HG03378 (cell line): ENCODE measurements at regions not wholly inside any gene's neighbourhood (a gene's known extent, or its start where the extent isn't known, plus 50 kb on each side); places are given as distances from the start of the nearest gene placed in this dataset.

Experiments used
- ATAC-seq: cut with Tn5 transposase; IDR thresholded peaks from one replicate; pipeline ENCODE4 v1.9.1; 2021; ENCODE audit warnings: mild to moderate bottlenecking, moderate library complexity; ENCODE audit not compliant: unreplicated experiment

DNA sequence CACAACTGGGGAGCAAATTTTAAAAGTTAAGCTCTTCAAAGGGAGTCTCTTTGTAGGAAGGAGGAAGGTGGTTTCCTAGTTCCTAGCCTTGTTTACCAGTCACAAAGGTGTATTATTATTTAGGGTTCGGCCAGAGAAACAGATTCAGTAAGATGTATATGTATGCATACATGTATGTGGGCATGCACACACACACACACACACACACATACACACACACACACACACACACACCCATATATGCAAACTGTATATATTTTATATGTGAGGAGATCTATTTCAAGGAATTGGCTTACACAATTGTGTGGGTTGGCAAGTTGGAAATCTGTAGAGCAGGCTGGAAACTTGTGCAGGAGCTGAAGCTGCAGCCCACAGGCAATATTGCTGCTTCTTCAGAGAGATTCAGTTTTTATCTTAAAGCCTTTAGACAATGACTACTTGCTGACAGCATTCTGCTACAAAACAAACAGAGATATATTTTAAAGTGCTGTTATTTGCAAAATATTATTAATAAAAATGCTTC is 75.3 kb upstream of the DNAH5 start:
- no peak for ATAC-seq

GRCh38 chr5:14017904-14018303 is 73.4 kb upstream of the DNAH5 start:
- no peak for ATAC-seq

- ATAC-seq: no peak
Observed at GRCh38 chr5:14016549-14016948, 72.1 kb upstream of the DNAH5 start.

DNA sequence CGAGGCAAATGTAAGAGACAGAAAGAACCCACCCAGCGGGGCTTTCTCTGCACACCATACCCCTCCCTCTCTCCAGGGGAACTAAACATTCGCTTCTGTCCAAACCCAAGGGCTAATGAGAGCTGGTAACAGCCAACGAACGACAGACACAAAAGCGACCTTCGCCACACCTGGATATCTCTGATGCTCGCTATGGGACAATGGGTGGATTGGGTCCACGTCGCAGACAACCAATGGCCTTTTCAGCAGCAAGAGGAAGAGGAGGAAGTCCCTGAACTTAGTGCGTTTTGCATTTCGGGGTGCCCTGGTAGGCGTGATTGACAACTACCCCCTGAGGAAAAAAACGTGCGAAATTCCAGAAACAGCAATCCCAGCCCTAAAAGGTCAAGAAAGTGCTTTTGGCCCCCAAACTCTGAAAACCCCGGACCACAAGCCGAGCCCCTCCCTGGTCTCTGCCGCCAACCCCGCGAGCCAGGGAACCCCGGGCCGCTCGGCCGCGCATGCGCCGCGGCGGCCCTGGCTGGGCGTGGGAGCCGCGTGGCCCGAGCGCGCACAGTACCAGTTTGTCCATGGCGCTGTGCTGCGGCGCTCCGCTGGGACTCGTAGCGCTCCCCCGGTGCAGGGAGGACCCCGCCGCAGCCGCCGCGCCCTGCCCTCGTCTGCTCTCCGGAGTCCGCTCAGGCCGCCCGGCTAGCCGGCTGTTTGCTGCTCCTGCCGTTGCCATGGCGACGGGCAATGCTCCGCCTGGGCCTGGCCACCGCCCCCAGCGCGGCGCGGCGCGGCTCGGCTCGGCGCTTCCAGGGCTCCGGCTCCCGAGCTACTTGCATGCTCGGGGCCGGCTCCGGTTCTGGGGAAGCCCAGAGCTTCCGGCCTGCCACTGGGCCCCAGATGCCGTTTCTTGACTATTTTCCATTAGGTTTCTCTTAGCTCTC is 66.9 kb upstream of the DNAH5 start:
- peak; percentile 86 for ATAC-seq

- no peak for ATAC-seq
Observed at GRCh38 chr5:14009575-14009974, 65.1 kb upstream of the DNAH5 start.

DNA sequence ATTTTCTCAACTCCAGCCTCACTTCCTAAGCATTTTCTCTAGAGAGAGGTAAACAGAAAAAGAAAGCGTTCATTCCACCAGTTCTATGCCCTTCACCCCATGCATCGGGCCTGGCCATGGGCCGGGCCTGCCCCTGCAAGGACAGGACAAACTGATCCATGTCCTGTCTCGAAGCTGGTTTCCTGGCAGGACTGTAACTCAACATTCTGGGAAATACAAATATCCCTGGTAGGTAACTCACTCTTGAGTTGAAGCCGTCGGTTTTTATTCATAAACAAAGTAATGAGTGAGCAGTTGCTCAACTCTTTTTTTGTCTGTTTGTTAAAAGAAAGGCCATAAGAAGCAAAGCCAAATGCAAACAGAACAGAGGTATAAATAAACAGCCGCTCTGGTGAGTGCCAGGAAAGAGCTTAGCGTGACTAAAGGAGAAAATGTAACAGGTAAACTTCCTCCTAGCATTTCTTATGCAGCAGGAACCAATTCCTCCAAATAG is 64.4 kb upstream of the DNAH5 start:
- ATAC-seq: no peak

GRCh38 chr5:14006823-14007520 is 62.5 kb upstream of the DNAH5 start:
- no peak for ATAC-seq

DNA sequence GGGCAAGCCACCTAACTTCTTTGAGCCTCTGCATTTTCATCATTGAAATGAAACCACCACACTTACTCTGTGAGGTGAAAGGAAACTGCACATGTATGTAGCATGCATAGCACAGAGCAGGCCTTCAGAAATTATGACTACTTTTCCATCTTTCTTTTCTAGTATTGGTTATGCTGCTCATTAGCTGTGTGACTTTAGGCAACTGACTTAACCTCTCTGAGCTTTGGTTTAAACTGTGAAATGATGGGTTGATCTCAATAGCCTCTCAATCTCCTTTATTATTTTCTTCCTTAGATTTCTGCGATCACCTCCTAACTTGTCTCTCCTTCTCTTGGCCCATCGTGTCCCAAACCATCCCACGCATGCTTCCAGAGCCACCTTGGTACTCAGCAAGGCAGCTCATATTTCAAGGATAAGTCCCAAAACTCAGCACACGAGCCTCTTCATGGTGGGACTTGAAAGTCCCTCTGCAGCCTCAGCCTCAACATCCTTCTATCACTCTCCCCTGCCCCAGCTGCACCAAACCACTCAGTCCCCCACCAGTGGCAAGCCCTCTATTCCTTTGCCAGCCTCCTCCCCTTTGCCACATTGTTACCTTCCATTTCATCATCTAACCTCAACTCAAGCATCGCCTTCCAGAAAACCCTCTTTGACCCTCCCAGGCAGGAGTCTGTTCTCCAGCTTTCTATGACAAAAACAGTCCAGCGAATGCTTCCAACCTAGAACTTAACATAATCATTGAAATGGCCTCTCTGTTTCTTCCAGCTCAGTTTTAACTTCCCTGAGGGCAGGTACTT is 60.3 kb upstream of the DNAH5 start:
- no peak for ATAC-seq

DNA sequence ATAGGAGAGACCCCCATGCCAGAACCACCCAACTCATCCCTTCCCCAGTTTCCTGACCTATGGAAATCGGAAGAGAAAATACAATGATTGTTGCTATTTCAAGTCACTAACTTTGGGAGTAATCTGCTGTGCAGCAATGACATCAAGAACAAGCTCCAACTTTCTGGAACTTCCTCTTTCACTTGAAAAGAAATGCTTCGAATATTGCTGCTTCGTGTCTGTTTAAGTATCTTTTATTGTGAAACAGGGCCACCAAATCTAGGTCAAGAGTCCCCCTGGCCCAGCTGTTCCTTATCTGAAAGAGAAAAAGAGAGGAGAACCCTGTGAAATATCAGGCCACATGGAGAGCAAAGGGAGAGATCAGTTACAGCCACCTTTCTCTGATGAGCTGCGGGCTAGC is 59.4 kb upstream of the DNAH5 start:
- ATAC-seq: no peak

DNA sequence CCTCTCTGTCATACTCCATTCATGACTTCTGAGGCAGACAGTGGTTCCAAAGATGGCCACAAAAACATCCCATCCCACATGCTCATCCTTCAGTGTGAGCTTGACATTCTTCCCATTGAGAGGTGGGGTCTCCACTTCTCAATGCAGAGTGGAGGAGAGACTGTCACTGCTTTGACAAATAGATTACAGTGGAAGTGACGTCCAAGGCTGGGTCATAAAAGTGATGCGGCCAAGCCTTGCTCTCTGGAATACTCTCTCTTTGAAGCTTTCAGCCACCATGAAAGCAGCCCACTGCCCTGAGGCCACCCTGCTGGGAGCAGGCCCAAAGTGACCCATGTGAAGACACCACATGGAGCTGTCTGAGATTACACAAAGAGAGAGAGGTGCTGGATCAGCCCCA is 59.0 kb upstream of the DNAH5 start:
- no peak for ATAC-seq

DNA sequence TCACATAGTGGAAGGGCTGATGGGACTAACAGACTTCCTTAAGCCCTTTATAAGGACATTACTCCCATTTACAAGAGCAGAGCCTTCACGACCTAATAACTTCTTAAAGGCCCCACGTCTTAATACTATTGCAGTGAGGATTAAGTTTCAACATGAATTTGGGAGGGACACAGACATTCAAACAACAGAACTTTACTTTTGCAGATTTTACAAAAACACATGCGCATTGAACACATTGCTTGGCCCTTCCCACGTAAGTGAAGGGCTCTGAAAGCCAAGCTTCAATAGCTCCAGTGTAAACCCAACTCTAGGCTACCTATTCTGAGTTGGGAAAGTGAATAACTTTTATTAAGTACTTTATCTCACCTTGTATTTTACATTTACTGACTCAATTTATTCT is 53.8 kb upstream of the DNAH5 start:
- ATAC-seq: no peak

GRCh38 chr5:13997514-13997913 is 53.0 kb upstream of the DNAH5 start:
- no peak for ATAC-seq

DNA sequence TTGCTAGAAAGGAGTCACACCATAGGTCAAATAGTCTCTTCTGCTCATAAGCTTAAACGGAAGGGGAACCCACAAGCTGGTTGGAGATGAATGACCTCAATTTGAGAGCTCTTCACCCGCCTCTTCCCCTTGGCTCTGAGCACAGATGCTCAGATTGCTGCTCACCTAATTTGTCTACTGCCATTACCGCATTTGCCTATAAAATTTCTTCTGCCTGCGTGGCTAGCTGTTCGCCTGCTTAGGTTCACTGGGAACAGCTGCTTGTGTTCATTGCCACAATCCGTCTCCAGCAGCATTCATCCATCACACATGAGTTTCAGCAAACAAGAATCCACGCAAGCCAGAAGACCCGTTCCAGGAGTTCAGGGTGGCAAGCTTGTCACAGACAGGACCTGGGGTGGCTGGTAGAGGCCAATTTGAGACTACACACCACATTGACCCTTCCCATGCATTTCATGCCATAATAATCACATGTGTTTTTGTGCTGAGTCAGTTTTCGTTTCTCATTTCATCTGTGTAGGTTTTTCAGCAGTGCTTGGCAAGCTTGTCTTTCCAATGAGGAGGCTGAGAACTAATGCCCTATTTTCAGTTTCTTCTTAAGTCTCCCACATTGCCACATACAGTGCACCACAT is 50.2 kb upstream of the DNAH5 start:
- ATAC-seq: no peak
